ENCODE measurements at regions not wholly inside any gene's neighbourhood (a gene's known extent, or its start where the extent isn't known, plus 50 kb on each side); places are given as distances from the start of the nearest gene placed in this dataset.
"Not testable (repeated sequence)": the region's sequence is repeated elsewhere in the genome, so short reads cannot be mapped to it uniquely, and the experiment has no call there.

GRCh38 chr2:241984658-241985057 is 115.1 kb downstream of the RTP5 start:
- no peak for DNase-seq

GRCh38 chr2:241985161-241985985 is 115.8 kb downstream of the RTP5 start:
- DNase-seq: not testable (repeated sequence)

GRCh38 chr2:241985986-241986329 is 116.4 kb downstream of the RTP5 start:
- DNase-seq: no peak

GRCh38 chr2:241986836-241987641 is 117.5 kb downstream of the RTP5 start:
- no peak for DNase-seq

GRCh38 chr2:241987726-241988125 is 118.2 kb downstream of the RTP5 start:
- DNase-seq: no peak

GRCh38 chr2:241988146-241988545 is 118.6 kb downstream of the RTP5 start:
- DNase-seq: no peak

GRCh38 chr2:241989074-241989473 is 119.5 kb downstream of the RTP5 start:
- DNase-seq: no peak

GRCh38 chr2:241990466-241990865 is 120.9 kb downstream of the RTP5 start:
- no peak for DNase-seq

GRCh38 chr2:241991299-241991698 is 121.8 kb downstream of the RTP5 start:
- DNase-seq: no peak

GRCh38 chr2:241992753-241993152 is 123.2 kb downstream of the RTP5 start:
- no peak for DNase-seq

- no peak for DNase-seq
These were observed 124.0 kb downstream of the RTP5 start for GRCh38 chr2:241993386-241994005.

- DNase-seq: no peak
These were observed 124.6 kb downstream of the RTP5 start for GRCh38 chr2:241994086-241994485.

- no peak for DNase-seq
These were observed 125.2 kb downstream of the RTP5 start for GRCh38 chr2:241994556-241995213.

- DNase-seq: no peak
These were observed 126.6 kb downstream of the RTP5 start for GRCh38 chr2:241996100-241996499.

- no peak for DNase-seq
These were observed 127.5 kb downstream of the RTP5 start for GRCh38 chr2:241997017-241997416.

GRCh38 chr2:241999184-241999583 is 129.7 kb downstream of the RTP5 start:
- no peak for DNase-seq

- no peak for DNase-seq
These were observed 132.3 kb downstream of the RTP5 start for GRCh38 chr2:242001853-242002252.

- no peak for DNase-seq
These were observed 133.4 kb downstream of the RTP5 start for GRCh38 chr2:242002944-242003343.

GRCh38 chr2:242004223-242004901 is 134.8 kb downstream of the RTP5 start:
- no peak for DNase-seq

- no peak for DNase-seq
These were observed 135.3 kb downstream of the RTP5 start for GRCh38 chr2:242004902-242005230.

- DNase-seq: not testable (repeated sequence)
These were observed 136.6 kb downstream of the RTP5 start for GRCh38 chr2:242006091-242006634.

- not testable (repeated sequence) for DNase-seq
These were observed 139.4 kb downstream of the RTP5 start for GRCh38 chr2:242008908-242009307.

Measured in NK-92 treated with Interleukin-12 subunit alpha and Interleukin-12 subunit beta, amount 100 ng/mL, for 24 hours (cell line).